Liver (tissue), 8 donors: ENCODE measurements at regions not wholly inside any gene's neighbourhood (a gene's known extent, or its start where the extent isn't known, plus 50 kb on each side); places are given as distances from the start of the nearest gene placed in this dataset.

ENCODE experiments used
- DNase-seq: peaks from one replicate; pipeline ENCODE4 v3.0.0-alpha.2; 2017; ENCODE audit warnings: low spot score
- H3K27ac ChIP-seq, 2 donors: one replicate each; pipeline ENCODE4 v1.7.0; 2013; ENCODE audit warnings: inconsistent platforms in 2 of 2, low read length in 2 of 2, control low read depth in 1 of 2, low read depth in 1 of 2, mild to moderate bottlenecking in 1 of 2
- H3K27me3 ChIP-seq, 4 donors: one replicate each; pipeline versions ENCODE4 v1.6.1 to v1.7.0; 2013; ENCODE audit warnings: low read length in 3 of 4, inconsistent platforms in 1 of 4, mild to moderate bottlenecking in 1 of 4, moderate library complexity in 1 of 4; ENCODE audit not compliant: control insufficient read depth in 4 of 4, insufficient read depth in 4 of 4
- H3K36me3 ChIP-seq, 4 donors: one replicate each; pipeline versions ENCODE4 v1.6.1 to v1.7.0; 2013; ENCODE audit warnings: low read length in 3 of 4, mild to moderate bottlenecking in 3 of 4, low read depth in 1 of 4, moderate library complexity in 1 of 4; ENCODE audit not compliant: control insufficient read depth in 4 of 4, insufficient read depth in 3 of 4
- H3K4me1 ChIP-seq, 4 donors: one replicate each; pipeline versions ENCODE4 v1.6.1 to v1.7.0; 2013; ENCODE audit warnings: low read length in 3 of 4, mild to moderate bottlenecking in 3 of 4, moderate library complexity in 1 of 4; ENCODE audit not compliant: control insufficient read depth in 4 of 4, insufficient read depth in 4 of 4
- H3K4me3 ChIP-seq, 3 donors: one replicate each; pipeline versions ENCODE4 v1.6.1 to v1.7.0; 2013; ENCODE audit warnings: low read length in 3 of 3, control low read depth in 1 of 3, low read depth in 1 of 3, mild to moderate bottlenecking in 1 of 3
- H3K9ac ChIP-seq, 2 donors: one replicate each; pipeline ENCODE4 v1.7.0; 2013; ENCODE audit warnings: low read length in 2 of 2, mild to moderate bottlenecking in 2 of 2, moderate library complexity in 2 of 2, control low read depth in 1 of 2, low read depth in 1 of 2
- H3K9me3 ChIP-seq, 4 donors: one replicate each; pipeline versions ENCODE4 v1.6.1 to v1.7.0; 2013; ENCODE audit warnings: low read length in 3 of 4; ENCODE audit not compliant: control insufficient read depth in 4 of 4
- ATF3 ChIP-seq: IDR thresholded peaks from 2 replicates; pipeline ENCODE4 v1.6.1; 2016; ENCODE audit warnings: antibody characterized with exemption
- CTCF ChIP-seq: fragments of 150-350 bp; IDR thresholded peaks from 2 replicates; pipeline ENCODE4 v1.5.1; 2017; ENCODE audit warnings: improper control_type of control experiment, low read depth, low read length; ENCODE audit not compliant: missing input control
- EGR1 ChIP-seq, 2 donors: IDR thresholded peaks; 2 replicates each; pipeline ENCODE4 v1.6.1; 2016 to 2018; ENCODE audit warnings: antibody characterized with exemption in 2 of 2, low read depth in 2 of 2
- FOXA1 ChIP-seq: IDR thresholded peaks from 2 replicates; pipeline ENCODE4 v1.6.1; 2016; ENCODE audit warnings: antibody characterized with exemption
- HNF4A ChIP-seq, 2 donors: conservative IDR thresholded peaks; 2 replicates each; pipeline ENCODE4 v1.6.1; 2016; ENCODE audit warnings: antibody characterized with exemption in 2 of 2, mild to moderate bottlenecking in 2 of 2
- JUND ChIP-seq, 2 donors: IDR thresholded peaks; 2 replicates each; pipeline ENCODE4 v1.6.1; 2016; ENCODE audit warnings: antibody characterized with exemption in 2 of 2
- MAX ChIP-seq: IDR thresholded peaks from 2 replicates; pipeline ENCODE4 v1.6.1; 2016; ENCODE audit warnings: antibody characterized with exemption
- NR2F2 ChIP-seq: IDR thresholded peaks from 2 replicates; pipeline ENCODE4 v1.6.1; 2016; ENCODE audit warnings: antibody characterized with exemption
- RAD21 ChIP-seq, 2 donors: IDR thresholded peaks; 2 replicates each; pipeline ENCODE4 v1.6.1; 2016; ENCODE audit warnings: antibody characterized with exemption in 2 of 2, mild to moderate bottlenecking in 2 of 2
- REST ChIP-seq: IDR thresholded peaks from 2 replicates; pipeline ENCODE4 v1.6.1; 2016; ENCODE audit warnings: antibody characterized with exemption, mild to moderate bottlenecking
- RXRA ChIP-seq, 2 donors: IDR thresholded peaks; 2 replicates each; pipeline ENCODE4 v1.6.1; 2017 to 2018; ENCODE audit warnings: antibody characterized with exemption in 2 of 2, mild to moderate bottlenecking in 1 of 2
- SP1 ChIP-seq: IDR thresholded peaks from 2 replicates; pipeline ENCODE4 v1.6.1; 2018; ENCODE audit warnings: antibody characterized with exemption, mild to moderate bottlenecking
- TAF1 ChIP-seq: conservative IDR thresholded peaks from 2 replicates; pipeline ENCODE4 v1.6.1; 2016; ENCODE audit warnings: antibody characterized with exemption, mild to moderate bottlenecking
- YY1 ChIP-seq: IDR thresholded peaks from 2 replicates; pipeline ENCODE4 v1.6.1; 2016; ENCODE audit warnings: antibody characterized with exemption, mild to moderate bottlenecking
- ZBTB33 ChIP-seq: IDR thresholded peaks from 2 replicates; pipeline ENCODE4 v1.6.1; 2016; ENCODE audit warnings: antibody characterized with exemption
- WGBS: extraction: QIAGEN DNeasy Blood & Tissue Kit; methylation state at CpG from one replicate; pipeline ENCODE4 v1.1.7; 2013; 5-methylcytosine and 5-hydroxymethylcytosine counted together
- donor health status: healthy.
- donor health status: healthy.
- donor health status: healthy.
- donor health status: healthy.
- donor health status: healthy.

GRCh38 chr1:164380893-164381292 is 178.1 kb upstream of the PBX1 start:
- TF ChIP-seq JUND (IDR thresholded peaks at IDR 0.05) (no peak), HNF4A (conservative IDR thresholded peaks at IDR 0.05) (no peak), FOXA1 (no peak), ATF3 (no peak), REST (no peak), RAD21 (IDR thresholded peaks at IDR 0.05) (no peak)
- no peaks in the 10 kb centered on the region for H3K27me3 ChIP-seq
- WGBS: 59% methylated on average over 4 of the region's 4 CpGs
- H3K4me1 ChIP-seq: no peaks in the 10 kb centered on the region
- no peaks in the 10 kb centered on the region for H3K9me3 ChIP-seq
- no peak overlapping the region for H3K27ac ChIP-seq
- no peaks in the 10 kb centered on the region for H3K36me3 ChIP-seq
- no peak for DNase-seq
- no peak overlapping the region for H3K9ac ChIP-seq
- H3K4me3 ChIP-seq: no peak overlapping the region

GRCh38 chr1:164382384-164382783 is 176.6 kb upstream of the PBX1 start:
- WGBS: 70% methylated on average over 8 of the region's 8 CpGs

More at GRCh38 chr1:164382384-164382783, 176.6 kb upstream of the PBX1 start:
- no peak overlapping the region for H3K27ac ChIP-seq
- no peak for DNase-seq
- H3K4me1 ChIP-seq: no peaks in the 10 kb centered on the region
- H3K9ac ChIP-seq: no peak overlapping the region
- no peaks in the 10 kb centered on the region for H3K27me3 ChIP-seq
- no peaks in the 10 kb centered on the region for H3K9me3 ChIP-seq
- TF ChIP-seq HNF4A (conservative IDR thresholded peaks at IDR 0.05) (no peak), CTCF (no peak), ATF3 (no peak), FOXA1 (no peak), TAF1 (no peak), YY1 (no peak), EGR1 (IDR thresholded peaks at IDR 0.05; ENCODE audit: low read depth in 2 of 2) (no peak), NR2F2 (no peak), SP1 (no peak), RXRA (IDR thresholded peaks at IDR 0.05) (no peak), ZBTB33 (no peak), JUND (IDR thresholded peaks at IDR 0.05) (no peak), MAX (no peak)
- H3K4me3 ChIP-seq: no peak overlapping the region
- H3K36me3 ChIP-seq: no peaks in the 10 kb centered on the region
